ENCODE measurements at regions not wholly inside any gene's neighbourhood (a gene's known extent, or its start where the extent isn't known, plus 50 kb on each side); places are given as distances from the start of the nearest gene placed in this dataset.

DNA sequence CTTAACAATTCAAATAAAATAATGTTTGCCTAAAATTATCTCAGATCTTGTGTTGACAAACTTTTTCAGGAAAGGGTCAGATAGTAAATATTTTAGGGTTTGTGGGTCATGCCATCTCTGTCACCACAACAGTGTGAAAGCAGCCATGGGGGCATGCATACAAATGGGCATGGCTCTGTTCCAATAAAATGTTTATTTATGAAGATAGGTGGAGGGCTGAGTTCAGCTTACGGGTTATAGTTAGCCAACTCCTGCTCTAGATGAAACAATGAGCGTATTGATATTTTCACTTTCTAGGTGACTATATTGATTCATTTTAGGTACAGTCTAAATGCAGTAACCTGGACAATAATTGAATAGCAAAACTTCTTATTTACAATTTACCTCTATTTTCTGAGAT lies 533.8 kb upstream of the CLINT1 start:
- no peak for DNase-seq

DNA sequence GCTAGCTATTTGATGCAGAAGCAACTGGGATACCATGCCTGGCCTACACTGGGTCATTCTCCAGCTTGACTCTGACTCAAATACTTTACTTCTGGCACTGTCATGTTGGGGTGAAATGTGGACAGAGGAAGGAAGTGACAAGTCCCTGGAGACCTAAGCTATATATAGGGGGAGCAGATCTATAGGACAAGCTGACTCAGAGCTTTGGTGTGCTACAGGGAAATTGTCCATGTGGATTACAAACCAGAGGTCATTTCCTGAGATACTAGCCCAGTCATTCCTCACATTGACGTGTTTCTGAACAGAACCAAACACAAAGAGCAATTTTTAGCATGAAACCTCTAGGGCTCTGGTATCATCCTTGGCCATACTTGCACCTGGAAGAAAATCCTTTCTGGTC lies 531.6 kb upstream of the CLINT1 start:
- no peak for DNase-seq

GRCh38 chr5:158389786-158390185 lies 530.8 kb upstream of the CLINT1 start:
- DNase-seq, result no peak

GRCh38 chr5:158388021-158388420 lies 529.1 kb upstream of the CLINT1 start:
- DNase-seq, result no peak

DNA sequence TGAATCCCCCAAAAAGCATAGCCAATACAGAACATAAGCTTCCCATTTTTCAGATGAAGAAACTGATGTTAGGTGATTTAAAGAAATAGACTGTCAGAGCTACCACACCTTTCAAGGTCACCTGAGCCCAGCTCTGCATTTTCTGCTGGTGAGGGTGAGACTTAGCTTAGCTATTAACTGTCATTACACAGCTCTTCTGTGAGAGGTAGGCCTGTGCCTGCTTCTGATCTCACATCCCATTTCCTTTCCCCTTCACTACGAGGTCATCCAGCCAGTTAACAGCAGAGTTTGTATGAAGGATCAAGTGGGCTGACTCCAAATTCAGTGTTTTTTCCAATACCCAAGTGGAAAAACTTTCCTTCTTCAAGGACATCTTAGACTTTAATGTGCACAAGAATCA lies 528.6 kb upstream of the CLINT1 start:
- DNase-seq, result peak; percentile 28

GRCh38 chr5:158385982-158386381 lies 527.0 kb upstream of the CLINT1 start:
- no peak for DNase-seq

GRCh38 chr5:158384535-158385481 lies 525.9 kb upstream of the CLINT1 start:
- peak; percentile 98 for DNase-seq

DNA sequence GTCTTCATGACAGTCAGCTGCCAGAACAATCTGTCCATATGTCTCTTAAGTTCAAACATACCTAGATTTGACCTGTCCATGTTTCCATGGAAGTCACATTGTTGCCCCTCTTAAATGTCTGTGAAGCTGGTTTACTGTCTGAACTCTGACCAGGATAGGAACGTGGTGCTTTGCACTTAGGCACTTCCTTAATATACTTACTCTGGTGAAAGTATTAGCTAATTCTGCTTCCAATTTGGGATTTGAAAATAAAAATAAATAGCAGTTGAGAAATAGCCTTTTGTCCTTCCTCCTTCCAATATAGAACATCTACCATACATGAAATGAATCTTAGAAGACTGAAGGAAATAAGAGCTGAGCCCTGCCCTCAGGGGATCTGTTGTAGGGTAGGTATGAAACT lies 524.5 kb upstream of the CLINT1 start:
- DNase-seq, result no peak

DNA sequence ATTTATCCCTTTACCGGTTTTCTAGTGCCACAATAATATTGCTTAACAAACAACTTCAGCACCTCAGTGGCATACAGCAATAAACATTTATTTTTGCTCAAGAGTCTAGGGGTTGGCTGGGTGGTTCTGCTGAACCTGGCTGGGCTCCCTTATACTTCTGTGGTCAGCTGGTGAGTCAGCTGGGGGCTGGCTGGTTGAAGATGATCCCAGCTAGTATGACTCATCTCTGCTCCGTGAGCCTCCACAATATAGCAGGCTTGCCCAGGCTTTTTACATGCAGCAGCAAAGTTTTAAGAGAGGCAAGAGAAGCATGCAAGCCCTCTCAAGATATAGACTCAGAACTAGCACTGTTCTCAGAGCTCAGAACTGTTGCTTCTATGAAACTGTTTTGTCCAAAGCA lies 523.5 kb upstream of the CLINT1 start:
- DNase-seq, result peak; percentile 95

DNA sequence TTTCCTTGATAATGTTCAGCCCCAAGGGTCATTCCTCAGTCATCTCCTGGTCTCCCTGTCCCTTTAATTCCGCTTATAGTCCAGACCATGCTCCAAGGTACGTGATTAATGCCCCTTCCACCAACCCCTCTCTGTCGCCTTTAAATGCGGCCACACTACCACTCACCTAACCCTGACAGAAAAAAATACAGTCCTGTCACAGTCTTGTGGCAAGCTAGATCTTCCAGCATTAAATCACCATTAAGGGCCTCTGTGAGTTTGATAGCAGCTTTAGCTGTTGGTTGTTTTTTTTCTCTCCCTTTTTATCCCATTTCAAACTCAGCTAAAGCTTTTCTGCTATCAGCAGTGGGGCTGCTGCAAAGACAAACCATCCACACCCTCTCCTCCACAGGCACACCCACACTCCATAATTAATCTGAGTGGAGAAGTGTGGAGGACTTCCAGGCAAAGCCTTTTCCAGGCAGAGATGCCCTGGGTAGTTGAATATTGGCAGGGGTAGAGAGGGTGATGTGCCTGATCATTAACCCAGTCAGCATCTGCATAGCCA lies 522.7 kb upstream of the CLINT1 start:
- no peak for DNase-seq

- DNase-seq, result no peak
Measured at GRCh38 chr5:158380661-158381060, 521.7 kb upstream of the CLINT1 start.

- DNase-seq, result no peak
Measured at GRCh38 chr5:158378931-158379330, 520.0 kb upstream of the CLINT1 start.

DNA sequence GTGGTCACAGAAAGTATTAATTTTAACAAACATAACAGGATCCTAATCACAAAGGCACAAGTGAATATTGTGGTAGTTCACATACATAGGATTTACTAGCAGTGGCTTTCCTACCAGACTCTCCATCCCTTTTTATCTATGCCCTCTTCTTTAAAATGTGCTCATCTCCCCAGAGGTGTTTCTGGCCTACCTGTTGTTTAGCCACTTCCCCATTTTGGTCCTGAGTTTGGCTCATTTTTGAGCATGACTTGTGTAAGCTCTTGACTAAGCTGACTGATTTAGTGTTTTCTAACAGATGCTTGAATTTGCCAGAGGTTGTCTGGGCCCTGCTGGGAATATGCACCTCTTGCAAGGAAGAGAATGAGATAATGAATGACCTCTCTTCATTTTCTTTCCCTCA lies 517.7 kb upstream of the CLINT1 start:
- DNase-seq, result no peak

DNA sequence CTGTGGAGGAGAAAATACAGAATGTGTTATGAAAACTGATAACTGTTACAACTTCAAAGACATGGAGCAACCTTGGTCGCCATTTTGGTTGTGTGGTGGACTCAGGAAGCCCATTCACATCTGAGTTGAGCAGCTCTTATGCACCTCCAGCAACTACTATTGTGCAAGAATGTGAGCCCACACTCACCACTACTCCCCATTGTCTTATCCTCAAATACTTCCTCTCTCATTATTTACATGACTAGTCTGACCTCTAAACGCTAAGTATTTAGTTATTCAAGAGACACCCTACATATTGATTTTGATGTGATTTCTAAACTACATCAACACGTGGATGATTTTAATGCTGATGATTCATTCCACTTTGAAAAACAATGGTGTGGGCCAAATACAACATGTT lies 516.6 kb upstream of the CLINT1 start:
- DNase-seq, result no peak

GRCh38 chr5:158373608-158374395 lies 514.9 kb upstream of the CLINT1 start:
- no peak for DNase-seq

GRCh38 chr5:158369241-158369640 lies 510.3 kb upstream of the CLINT1 start:
- DNase-seq, result no peak

DNA sequence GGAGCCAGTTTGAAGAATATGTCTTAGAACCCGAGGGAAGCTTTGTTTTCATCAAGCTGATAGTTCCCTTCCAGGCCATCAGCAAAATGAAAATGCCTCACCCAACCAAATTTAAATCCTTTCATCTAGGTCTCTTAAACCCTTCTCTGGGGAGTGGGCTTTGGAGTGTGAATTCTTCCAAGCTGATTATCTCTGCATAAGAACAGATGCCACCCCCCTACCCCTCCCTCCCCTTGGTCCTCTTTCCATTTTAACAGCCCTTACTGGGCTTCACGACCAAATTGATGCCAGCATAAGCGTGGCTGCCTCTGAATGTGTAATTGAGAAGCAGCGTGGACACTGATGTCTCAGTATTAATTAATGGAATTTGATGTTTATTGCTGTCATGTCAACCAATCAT lies 509.7 kb upstream of the CLINT1 start:
- DNase-seq, result no peak

DNA sequence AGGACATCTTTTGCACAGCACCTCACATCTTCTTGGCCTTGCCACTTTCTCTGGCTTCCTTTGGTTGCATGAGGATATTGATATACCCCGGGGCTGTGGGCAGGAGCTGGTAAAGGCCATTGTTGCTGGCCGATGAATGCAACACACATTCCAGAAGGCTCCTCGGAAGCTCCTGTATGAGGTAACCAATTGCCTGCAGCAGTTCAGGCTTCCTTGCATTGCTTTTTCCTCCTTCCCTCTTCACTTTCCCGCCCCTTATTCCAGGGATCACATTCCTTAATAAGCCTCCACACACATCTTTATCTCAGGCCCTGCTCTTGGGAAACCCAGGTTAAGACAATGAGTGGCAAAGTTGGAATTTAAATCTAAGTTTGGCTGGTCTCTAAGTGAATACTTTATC lies 505.4 kb upstream of the CLINT1 start:
- DNase-seq, result no peak

GRCh38 chr5:158354958-158355357 lies 496.0 kb upstream of the CLINT1 start:
- no peak for DNase-seq

- DNase-seq, result no peak
Measured at GRCh38 chr5:158351485-158352125, 492.7 kb upstream of the CLINT1 start.

GRCh38 chr5:158349987-158350386 lies 491.0 kb upstream of the CLINT1 start:
- no peak for DNase-seq

DNA sequence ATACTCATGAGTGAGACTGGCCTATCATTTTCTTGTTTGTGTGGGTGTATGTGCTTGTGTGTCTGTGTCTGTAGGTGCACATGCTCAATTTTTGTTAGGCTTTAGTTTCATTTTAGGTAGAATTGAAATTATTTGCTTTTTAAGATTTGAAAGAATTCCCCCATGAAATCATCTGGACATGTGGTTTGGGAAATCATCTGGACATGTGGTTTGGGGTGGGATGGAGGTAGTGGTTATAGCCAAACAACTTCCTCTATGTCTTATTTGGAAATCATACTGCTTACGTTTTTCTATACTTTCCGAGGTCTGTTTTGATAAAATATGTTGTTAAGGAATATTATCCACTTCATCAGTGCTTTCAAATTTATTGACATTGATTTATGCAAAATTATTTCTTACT lies 485.4 kb upstream of the CLINT1 start:
- no peak for DNase-seq

GRCh38 chr5:158340608-158341007 lies 481.7 kb upstream of the CLINT1 start:
- no peak for DNase-seq

All from kidney glomerular epithelial cell (primary cell).